Neutrophil (primary cell): ENCODE measurements at regions not wholly inside any gene's neighbourhood (a gene's known extent, or its start where the extent isn't known, plus 50 kb on each side); places are given as distances from the start of the nearest gene placed in this dataset.

Experiments
- H3K27ac ChIP-seq: fragments of 200-600 bp; sonication (generic); 2 replicates; pipeline ENCODE4 v1.5.1; 2016; ENCODE audit warnings: mild to moderate bottlenecking, moderate library complexity
- H3K27me3 ChIP-seq: fragments of 200-600 bp; sonication (generic); 2 replicates; pipeline ENCODE4 v1.6.0; 2016; ENCODE audit warnings: mild to moderate bottlenecking
- H3K36me3 ChIP-seq: fragments of 200-600 bp; sonication (generic); 2 replicates; pipeline ENCODE4 v1.5.1; 2017
- H3K4me1 ChIP-seq, 2 experiments: fragments of 200-600 bp in 1 of 2; sonication (generic) in 1 of 2; 1 replicate in 1 of 2; 2 replicates in 1 of 2; pipeline versions ENCODE4 v1.5.1 to v1.6.1; 2013 to 2016; ENCODE audit warnings: low read depth in 1 of 2, low read length in 1 of 2, mild to moderate bottlenecking in 1 of 2, moderate library complexity in 1 of 2; ENCODE audit not compliant: control insufficient read depth in 1 of 2, insufficient read depth in 1 of 2
- H3K4me3 ChIP-seq, 2 experiments: fragments of 200-600 bp in 1 of 2; sonication (generic) in 1 of 2; 1 replicate in 1 of 2; 2 replicates in 1 of 2; pipeline ENCODE4 v1.5.1; 2013 to 2016; ENCODE audit warnings: low read depth in 1 of 2, low read length in 1 of 2, mild to moderate bottlenecking in 1 of 2, moderate library complexity in 1 of 2
- H3K9me3 ChIP-seq: fragments of 200-600 bp; sonication (generic); 2 replicates; pipeline ENCODE4 v1.5.1; 2016
- CTCF ChIP-seq: fragments of 200-600 bp; sonication (generic); IDR thresholded peaks from 2 replicates; pipeline ENCODE4 v1.5.1; 2016; ENCODE audit warnings: antibody characterized with exemption

GRCh38 chr2:39929531-39929930 lies 150.5 kb upstream of the THUMPD2 start:
- Histone ChIP-seq H3K36me3 (no peaks in the 10 kb centered on the region), H3K4me1 (no peaks in the 10 kb centered on the region), H3K9me3 (no peaks in the 10 kb centered on the region), H3K27ac (no peak overlapping the region), H3K27me3 (no peaks in the 10 kb centered on the region), H3K4me3 (no peak overlapping the region)
- TF ChIP-seq CTCF, result no peak

- no peaks in the 10 kb centered on the region for H3K27me3 ChIP-seq
- no peak overlapping the region for H3K27ac ChIP-seq
- H3K4me3 ChIP-seq, result no peak overlapping the region
- H3K36me3 ChIP-seq, result no peaks in the 10 kb centered on the region
- TF ChIP-seq CTCF, result no peak
- H3K9me3 ChIP-seq, result no peaks in the 10 kb centered on the region
- H3K4me1 ChIP-seq, result no peaks in the 10 kb centered on the region
Observed at GRCh38 chr2:39925312-39925711, 146.3 kb upstream of the THUMPD2 start.

GRCh38 chr2:39923455-39923854 lies 144.4 kb upstream of the THUMPD2 start:
- Histone ChIP-seq H3K9me3 (no peaks in the 10 kb centered on the region), H3K27me3 (no peaks in the 10 kb centered on the region), H3K36me3 (no peaks in the 10 kb centered on the region), H3K27ac (no peak overlapping the region), H3K4me1 (no peaks in the 10 kb centered on the region), H3K4me3 (no peak overlapping the region)
- no peak for TF ChIP-seq CTCF

DNA sequence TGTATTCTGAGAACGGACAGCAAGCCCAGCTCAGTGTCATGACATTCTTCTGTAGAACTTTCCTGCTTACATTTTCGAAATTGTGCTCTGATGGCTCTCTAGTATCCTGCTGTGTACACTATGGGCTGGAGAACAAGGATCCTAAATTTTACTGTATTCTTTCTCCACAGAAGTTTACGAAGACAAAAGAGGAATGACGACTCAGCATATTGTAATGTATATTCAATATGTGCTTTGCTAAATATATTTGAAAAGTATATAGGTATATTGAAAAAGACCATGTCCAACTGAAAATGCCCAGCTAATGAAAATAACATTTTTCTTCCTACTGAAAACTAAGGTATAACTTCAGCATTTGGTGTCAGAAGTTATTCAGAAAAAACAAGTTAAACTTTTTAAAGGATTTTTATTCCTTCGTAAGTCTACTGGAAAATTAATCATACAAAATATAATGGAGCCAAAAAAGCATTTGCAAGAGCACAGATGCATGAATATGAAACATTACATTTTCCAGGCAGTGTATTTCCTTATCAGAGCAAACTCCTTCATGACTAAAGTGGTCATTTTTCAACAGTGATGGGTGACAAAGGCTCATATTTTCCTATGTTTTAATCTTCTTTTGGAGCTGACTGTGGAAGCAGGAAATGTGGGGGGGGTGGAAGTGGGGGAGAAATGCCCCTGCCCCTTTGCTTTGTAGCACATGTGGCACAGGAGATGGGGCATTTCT lies 143.8 kb upstream of the THUMPD2 start:
- Histone ChIP-seq H3K9me3 (no peaks in the 10 kb centered on the region), H3K36me3 (no peaks in the 10 kb centered on the region), H3K4me3 (no peak overlapping the region), H3K27me3 (no peaks in the 10 kb centered on the region), H3K27ac (no peak overlapping the region), H3K4me1 (no peaks in the 10 kb centered on the region)
- TF ChIP-seq CTCF, result no peak

GRCh38 chr2:39920307-39920801 lies 141.3 kb upstream of the THUMPD2 start:
- no peaks in the 10 kb centered on the region for H3K27me3 ChIP-seq
- H3K4me1 ChIP-seq, result no peaks in the 10 kb centered on the region
- TF ChIP-seq CTCF, result no peak
- no peaks in the 10 kb centered on the region for H3K36me3 ChIP-seq
- no peak overlapping the region for H3K27ac ChIP-seq
- H3K9me3 ChIP-seq, result no peaks in the 10 kb centered on the region
- no peak overlapping the region for H3K4me3 ChIP-seq
